GM12874 (cell line): ENCODE measurements at regions not wholly inside any gene's neighbourhood (a gene's known extent, or its start where the extent isn't known, plus 50 kb on each side); places are given as distances from the start of the nearest gene placed in this dataset.

Experiments
- CTCF ChIP-seq: IDR thresholded peaks from 2 replicates; pipeline ENCODE4 v1.5.1; 2011; ENCODE audit warnings: low read depth, mild to moderate bottlenecking, control low read depth, low read length, moderate library complexity; ENCODE audit not compliant: insufficient read depth

- TF ChIP-seq CTCF: no peak
These were observed 254.3 kb downstream of the LTN1 start for GRCh38 chr21:28738420-28738704.

- TF ChIP-seq CTCF: no peak
These were observed 254.8 kb downstream of the LTN1 start for GRCh38 chr21:28737674-28738419.

- no peak for TF ChIP-seq CTCF
These were observed 258.0 kb downstream of the LTN1 start for GRCh38 chr21:28734522-28735175.

- TF ChIP-seq CTCF: no peak
These were observed 260.9 kb downstream of the LTN1 start for GRCh38 chr21:28731700-28732321.

- TF ChIP-seq CTCF: no peak
These were observed 262.8 kb downstream of the LTN1 start for GRCh38 chr21:28729887-28730286.

- no peak for TF ChIP-seq CTCF
These were observed 264.9 kb downstream of the LTN1 start for GRCh38 chr21:28727809-28728208.

GRCh38 chr21:28725396-28725795 is 267.3 kb downstream of the LTN1 start:
- TF ChIP-seq CTCF: no peak
